Ecto neural progenitor cell (in vitro differentiated cells): ENCODE measurements at regions not wholly inside any gene's neighbourhood (a gene's known extent, or its start where the extent isn't known, plus 50 kb on each side); places are given as distances from the start of the nearest gene placed in this dataset.
"Not testable (repeated sequence)": the region's sequence is repeated elsewhere in the genome, so short reads cannot be mapped to it uniquely, and the experiment has no call there.

Experiments used
- DNase-seq: peaks from one replicate; pipeline ENCODE4 v3.0.0-alpha.2; 2018; ENCODE audit warnings: low spot score

GRCh38 chr18:22044474-22045220 is 124.7 kb upstream of the GATA6 start:
- DNase-seq = no peak

GRCh38 chr18:22045221-22045918 is 124.0 kb upstream of the GATA6 start:
- DNase-seq = no peak

DNA sequence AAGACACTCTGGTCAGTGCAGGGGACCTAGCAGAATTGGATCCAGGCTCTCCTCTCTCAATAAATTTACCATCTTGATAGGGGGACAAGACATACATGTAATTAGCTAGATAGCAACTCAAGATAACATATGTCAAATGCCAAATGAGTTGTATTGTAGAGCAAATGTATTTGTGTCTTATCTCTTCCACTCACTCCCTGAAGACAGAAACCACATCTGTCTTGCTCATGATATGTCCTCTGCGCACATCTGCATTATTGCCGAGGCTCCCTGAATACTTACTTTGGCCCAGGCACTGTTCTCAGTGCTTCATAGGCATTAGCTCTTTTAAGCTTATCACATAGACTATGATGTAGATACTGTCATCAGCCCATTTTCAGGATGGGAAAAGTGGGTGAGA is 122.9 kb upstream of the GATA6 start:
- no peak for DNase-seq

GRCh38 chr18:22047485-22047884 is 121.9 kb upstream of the GATA6 start:
- no peak for DNase-seq

DNA sequence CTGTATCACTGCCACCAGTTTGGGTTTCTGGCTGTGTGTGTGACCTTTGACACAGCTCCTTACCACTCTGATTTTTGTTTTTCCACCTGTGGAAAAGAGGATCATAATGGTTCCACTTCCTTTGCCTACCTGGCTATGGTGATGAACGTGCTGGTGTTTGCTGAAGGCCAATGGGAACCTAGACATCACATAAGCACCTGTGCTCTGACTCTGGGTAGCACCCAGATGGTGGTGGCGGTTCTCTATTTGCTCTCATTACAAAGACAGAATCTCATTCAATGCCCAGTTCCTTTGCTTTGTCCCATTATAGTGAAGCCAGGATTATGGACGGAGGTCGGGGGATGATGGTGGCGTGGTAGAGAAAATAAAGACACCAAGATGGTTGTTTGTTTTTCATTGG is 121.2 kb upstream of the GATA6 start:
- no peak for DNase-seq

DNA sequence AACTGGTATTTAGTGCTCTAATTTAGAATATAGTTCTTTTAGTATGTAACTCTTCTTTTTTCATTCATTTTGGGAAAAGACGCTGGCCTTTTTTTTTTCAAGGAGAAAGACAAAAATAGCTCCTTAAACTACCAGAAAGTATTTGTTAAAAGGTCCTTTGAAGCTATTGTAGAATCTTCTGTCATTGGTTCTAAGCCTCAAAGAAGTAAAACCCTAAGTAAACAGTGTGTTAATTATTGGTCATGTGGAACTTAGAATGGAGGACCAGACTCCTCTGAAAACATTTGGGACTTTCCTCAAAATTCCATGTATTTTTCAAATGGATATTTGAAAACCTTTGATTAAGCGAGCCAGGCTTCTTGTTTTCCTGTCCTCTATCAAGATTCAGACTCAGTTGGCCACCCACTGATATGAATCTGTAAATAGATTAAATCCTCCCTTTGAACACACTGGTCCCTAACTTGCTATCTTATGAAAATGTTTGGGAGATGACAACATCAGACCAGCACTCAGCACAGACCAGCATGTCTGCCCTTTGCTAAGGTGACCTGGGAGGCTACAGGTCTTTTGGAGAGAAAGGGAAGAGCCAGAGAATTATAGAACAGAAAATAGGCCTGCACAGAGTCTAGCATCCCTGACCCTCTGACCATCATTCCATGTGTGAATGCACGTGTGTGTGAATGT is 120.3 kb upstream of the GATA6 start:
- no peak for DNase-seq

DNA sequence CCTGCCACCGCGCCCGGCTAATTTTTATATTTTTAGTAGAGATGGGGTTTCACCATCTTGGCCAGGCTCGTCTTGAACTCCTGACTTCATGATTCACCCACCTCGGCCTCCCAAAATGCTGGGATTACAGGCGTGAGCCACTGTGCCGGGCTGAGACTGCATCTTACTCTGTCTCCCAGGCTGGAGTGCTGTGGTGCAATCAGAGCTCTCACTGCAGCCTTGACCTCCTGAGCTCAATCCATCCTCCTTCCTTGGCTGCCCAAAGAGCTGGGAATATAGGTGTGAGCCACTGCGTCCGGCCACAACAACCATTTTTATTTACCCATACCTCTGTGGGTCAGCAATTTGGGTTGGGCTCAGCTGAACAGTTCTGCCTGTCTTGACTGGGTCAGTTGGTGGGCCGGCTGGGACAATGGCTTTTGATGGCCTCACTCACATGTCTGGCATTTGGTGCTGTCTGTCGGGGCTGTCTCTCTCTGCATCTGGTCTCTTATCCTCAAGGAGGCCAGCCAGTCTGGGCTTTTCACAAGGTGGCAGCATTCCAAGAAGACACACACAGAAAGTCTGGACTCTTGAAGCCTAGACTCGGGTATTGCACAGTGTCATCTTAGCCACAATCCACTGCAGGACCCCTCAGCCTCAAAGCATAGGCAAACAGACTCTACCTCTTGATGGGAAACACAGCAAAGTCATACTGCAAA is 116.8 kb upstream of the GATA6 start:
- no peak for DNase-seq

DNA sequence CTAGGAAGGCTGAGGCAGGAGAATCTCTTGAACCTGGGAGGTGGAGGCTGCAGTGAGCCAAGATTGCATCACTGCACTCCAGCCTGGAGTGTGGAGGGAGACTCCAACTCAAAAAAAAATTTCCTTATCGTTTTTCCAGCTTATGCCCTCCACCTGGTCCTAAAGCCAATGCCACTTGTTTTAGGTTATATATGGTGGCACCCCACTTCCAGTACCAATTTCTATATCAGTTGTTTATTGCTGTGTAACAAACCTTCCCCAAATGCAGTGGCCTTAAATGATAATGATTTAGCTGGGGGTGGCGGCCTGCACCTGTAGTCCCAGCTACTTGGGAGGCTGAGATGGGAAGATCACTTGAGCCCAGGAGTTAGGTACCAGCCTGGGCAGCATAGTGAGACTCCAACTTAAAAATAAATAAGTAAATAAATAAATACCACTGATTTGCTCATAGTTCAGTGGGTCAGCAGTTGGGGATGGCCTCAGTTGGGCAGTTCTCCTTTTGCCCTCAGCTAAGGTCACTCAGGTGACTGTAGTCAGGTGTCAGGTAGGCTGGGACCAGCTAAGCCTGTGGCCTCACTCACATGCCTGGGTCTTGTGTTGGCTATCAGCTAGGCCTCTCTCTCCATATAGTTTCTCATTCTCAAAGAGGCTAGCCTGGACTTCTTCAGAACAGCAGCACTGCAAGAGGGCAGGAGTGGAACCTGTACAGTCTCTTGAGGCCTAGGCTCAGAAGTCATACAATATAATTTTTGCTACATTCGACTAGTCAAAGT is 113.7 kb upstream of the GATA6 start:
- DNase-seq = no peak

DNA sequence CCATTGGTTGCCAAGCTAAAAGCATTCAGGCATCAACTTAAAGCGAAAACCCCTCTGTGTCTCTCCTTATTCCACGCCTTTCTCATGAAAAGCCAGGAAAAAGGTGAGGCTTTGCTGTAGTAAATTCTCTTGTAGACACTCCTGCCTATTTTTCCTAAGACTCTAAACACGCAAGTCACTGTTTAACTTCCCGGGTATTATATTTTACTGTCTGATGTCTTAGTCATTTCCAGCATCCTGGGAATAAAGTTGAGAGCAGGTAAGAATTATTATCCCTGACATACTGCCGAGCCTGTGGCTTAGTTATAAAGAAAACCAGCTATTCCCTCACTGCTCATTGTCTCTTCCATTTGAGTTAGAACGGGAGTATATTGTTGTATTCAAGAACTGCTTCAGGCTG is 112.4 kb upstream of the GATA6 start:
- no peak for DNase-seq

DNA sequence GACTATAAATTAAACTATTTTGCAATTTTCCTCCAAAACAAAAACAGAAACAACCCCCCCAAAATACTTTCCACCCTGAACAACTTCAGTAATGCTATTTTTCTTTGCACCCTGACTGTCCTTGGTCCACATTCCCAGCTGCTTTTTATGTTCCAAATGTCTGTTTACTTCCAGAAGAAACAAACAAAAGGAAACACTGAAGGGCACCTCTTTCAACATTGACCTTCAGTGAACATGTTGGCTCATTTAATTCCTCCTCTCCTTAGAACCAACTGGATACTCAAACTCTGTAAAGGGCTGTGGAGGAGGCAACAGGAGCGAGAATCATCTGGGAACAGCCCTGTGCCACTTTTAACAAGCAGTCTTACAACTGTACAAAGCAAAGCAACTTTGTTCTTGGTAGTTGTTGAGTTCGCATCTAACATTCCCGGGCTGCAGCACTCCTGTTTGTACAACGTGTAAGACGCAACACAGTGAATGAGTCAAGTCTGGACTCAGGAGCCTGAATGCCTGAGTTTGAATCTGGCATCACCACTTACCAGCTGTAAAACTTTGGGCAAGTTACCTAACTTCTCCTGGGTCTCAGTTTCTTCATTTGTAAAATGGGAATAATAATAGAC is 111.4 kb upstream of the GATA6 start:
- no peak for DNase-seq

GRCh38 chr18:22060361-22060760 is 109.0 kb upstream of the GATA6 start:
- no peak for DNase-seq

GRCh38 chr18:22063102-22063501 is 106.3 kb upstream of the GATA6 start:
- DNase-seq = no peak

DNA sequence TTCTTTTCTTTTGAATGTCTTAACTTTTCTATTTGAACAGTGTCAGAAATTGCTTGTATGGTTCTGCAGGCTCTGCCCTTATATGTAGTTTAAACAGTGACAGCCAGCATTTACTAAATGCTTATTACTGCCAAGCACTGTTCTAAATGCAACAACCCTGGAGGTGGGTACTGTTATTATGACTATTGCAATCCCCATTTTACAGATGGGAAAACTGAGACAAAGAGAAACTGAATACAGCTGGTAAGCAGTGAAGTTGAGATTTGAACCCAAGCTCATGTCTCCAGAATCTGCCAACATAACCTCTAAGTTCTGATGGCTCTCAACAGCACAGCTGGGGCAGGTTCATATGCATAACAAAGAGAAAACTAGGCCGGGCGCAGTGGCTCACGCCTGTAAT is 105.7 kb upstream of the GATA6 start:
- DNase-seq = no peak

GRCh38 chr18:22064581-22064980 is 104.8 kb upstream of the GATA6 start:
- DNase-seq = no peak

GRCh38 chr18:22065311-22065710 is 104.1 kb upstream of the GATA6 start:
- no peak for DNase-seq

GRCh38 chr18:22066083-22066485 is 103.3 kb upstream of the GATA6 start:
- DNase-seq = no peak

- no peak for DNase-seq
Observed at GRCh38 chr18:22067109-22067508, 102.3 kb upstream of the GATA6 start.

- DNase-seq = no peak
Observed at GRCh38 chr18:22067682-22068081, 101.7 kb upstream of the GATA6 start.

GRCh38 chr18:22068784-22069183 is 100.6 kb upstream of the GATA6 start:
- not testable (repeated sequence) for DNase-seq

DNA sequence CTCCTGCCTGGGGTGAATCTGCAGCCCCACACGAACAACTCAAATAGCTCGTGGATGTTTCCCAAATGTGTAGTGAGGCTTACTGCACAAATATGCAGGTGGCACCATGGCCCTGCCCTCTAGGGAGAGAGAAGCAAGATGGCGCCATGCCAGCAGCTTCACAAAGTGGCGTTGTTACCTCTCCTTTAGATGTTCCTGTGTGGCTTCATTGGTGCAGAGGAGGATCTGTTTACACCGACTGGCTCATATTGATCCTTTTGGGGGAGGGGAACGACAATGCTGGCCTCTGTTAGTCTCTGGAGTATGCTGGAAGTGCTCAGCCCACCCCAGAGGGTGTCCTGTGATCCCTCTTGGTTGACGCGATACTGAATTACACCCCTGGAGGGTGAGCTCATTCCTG is 99.5 kb upstream of the GATA6 start:
- no peak for DNase-seq

- DNase-seq = no peak
Observed at GRCh38 chr18:22073411-22073810, 96.0 kb upstream of the GATA6 start.
